ENCODE measurements at regions not wholly inside any gene's neighbourhood (a gene's known extent, or its start where the extent isn't known, plus 50 kb on each side); places are given as distances from the start of the nearest gene placed in this dataset.

- Histone ChIP-seq H3K27me3 (ENCODE audit: control insufficient read depth in 2 of 2, insufficient read depth in 2 of 2, low read length in 2 of 2) (no peaks in the 10 kb centered on the region), H3K4me3 (no peak overlapping the region), H3K27ac (ENCODE audit: extremely low read depth, low read depth, low read length) (no peak overlapping the region), H3K9me3 (replicated peaks; ENCODE audit: control insufficient read depth, insufficient read depth, low read depth, low read length) (no peaks in the 10 kb centered on the region), H3K4me2 (ENCODE audit: insufficient read depth, low read length) (no peak overlapping the region), H3K9me1 (ENCODE audit: control insufficient read depth, insufficient read depth, low read length) (no peaks in the 10 kb centered on the region), H3K36me3 (ENCODE audit: control insufficient read depth, insufficient read depth, low read length) (no peaks in the 10 kb centered on the region), H3K79me2 (ENCODE audit: control insufficient read depth, insufficient read depth, low read length) (no peaks in the 10 kb centered on the region), H3K9ac (ENCODE audit: insufficient read depth in 1 of 2, low read depth in 2 of 2, low read length in 2 of 2) (no peak overlapping the region), H4K20me1 (replicated peaks; ENCODE audit: control insufficient read depth, insufficient read depth, low read length) (no peaks in the 10 kb centered on the region), H2AFZ (ENCODE audit: low read depth, low read length) (no peak overlapping the region), H3K4me1 (replicated peaks in 1 of 2; ENCODE audit: control insufficient read depth in 2 of 2, insufficient read depth in 2 of 2, low read length in 2 of 2) (no peaks in the 10 kb centered on the region)
- TF ChIP-seq FOXP1 (CRISPR knock-in tag; IDR thresholded peaks at IDR 0.05) = no peak
- no peak for TF ChIP-seq ZNF583 (CRISPR knock-in tag; IDR thresholded peaks at IDR 0.05)
- no peak for TF ChIP-seq NFYB (IDR thresholded peaks at IDR 0.05; ENCODE audit: extremely low read depth, insufficient read length)
- no peak for TF ChIP-seq POLR3G (IDR thresholded peaks at IDR 0.05; ENCODE audit: extremely low read depth, insufficient read length, insufficient replicate concordance)
- TF ChIP-seq CREB1 (IDR thresholded peaks at IDR 0.05) = no peak
- no peak for TF ChIP-seq CREB1 (CRISPR knock-in tag; IDR thresholded peaks at IDR 0.05)
- no peak for TF ChIP-seq FOXP4 (CRISPR knock-in tag; IDR thresholded peaks at IDR 0.05; ENCODE audit: borderline replicate concordance)
- TF ChIP-seq KLF13 (tag; IDR thresholded peaks at IDR 0.05; ENCODE audit: borderline replicate concordance, low read depth) = no peak
- TF ChIP-seq NCOA1 (IDR thresholded peaks at IDR 0.05; ENCODE audit: low read depth) = no peak
- no peak for TF ChIP-seq ZNF347 (CRISPR knock-in tag; IDR thresholded peaks at IDR 0.05; ENCODE audit: low read depth)
- no peak for TF ChIP-seq ATF4 (CRISPR knock-in tag; IDR thresholded peaks at IDR 0.05)
- no peak for TF ChIP-seq KDM1A (IDR thresholded peaks at IDR 0.05)
- no peak for TF ChIP-seq CBX5 (IDR thresholded peaks at IDR 0.05; ENCODE audit: borderline replicate concordance, low read depth)
- TF ChIP-seq ZNF174 (CRISPR knock-in tag; IDR thresholded peaks at IDR 0.05) = no peak
- ChIA-PET POLR2A (interaction anchor here (0.7 kb wide), 1 partner anchor 79 kb away, joined by 3 read pairs; no protein-coding TSS in a partner anchor), CTCF (ENCODE audit: low intra/inter-chr PET ratio) (no interaction called here)
- WGBS (ENCODE audit: insufficient coverage, low coverage, missing lambda C conversion rate) = 1% methylated on average over 5 of the region's 5 CpGs
- FAIRE-seq (no peak), DNase-seq (ENCODE audit: extremely low read depth in 1 of 4, low spot score in 3 of 4) (no peak), ATAC-seq (no peak)
- intact Hi-C loops (cut with micrococcal nuclease) (no loop called here), in situ Hi-C loops (cut with MboI) (no loop called here)
- no TSS peak for BruUV-seq (replicated peaks)
These were observed 312.2 kb upstream of the C11orf87 start for GRCh38 chr11:109109571-109110315.
